Large intestine (tissue), 3 donors: ENCODE measurements at regions not wholly inside any gene's neighbourhood (a gene's known extent, or its start where the extent isn't known, plus 50 kb on each side); places are given as distances from the start of the nearest gene placed in this dataset.

Experiments
- DNase-seq, 2 donors: peaks; one replicate each; pipeline versions ENCODE4 v3.0.0 to v3.0.0-alpha.2; 2013
- H3K27ac ChIP-seq: one replicate; pipeline ENCODE4 v1.5.1; 2013; ENCODE audit warnings: low read length
- H3K27me3 ChIP-seq: 2 replicates; pipeline ENCODE4 v1.6.1; 2013; ENCODE audit warnings: low read length; ENCODE audit not compliant: control insufficient read depth, insufficient read depth
- H3K36me3 ChIP-seq: 2 replicates; pipeline ENCODE4 v1.6.1; 2013; ENCODE audit warnings: low read length; ENCODE audit not compliant: control insufficient read depth, insufficient read depth
- H3K4me1 ChIP-seq: one replicate; pipeline ENCODE4 v1.6.1; 2013; ENCODE audit warnings: low read length; ENCODE audit not compliant: control insufficient read depth, insufficient read depth
- H3K4me3 ChIP-seq: one replicate; pipeline ENCODE4 v1.5.1; 2013; ENCODE audit warnings: low read length
- H3K9me3 ChIP-seq: one replicate; pipeline ENCODE4 v1.6.1; 2013; ENCODE audit warnings: mild to moderate bottlenecking, low read depth, low read length, moderate library complexity; ENCODE audit not compliant: control insufficient read depth
- WGBS: methylation state at CpG from one replicate; pipeline ENCODE4 v1.1.5; 2013; ENCODE audit warnings: low lambda C conversion rate; ENCODE audit not compliant: insufficient coverage; 5-methylcytosine and 5-hydroxymethylcytosine counted together

- Histone ChIP-seq H3K36me3 (no peaks in the 10 kb centered on the region), H3K9me3 (no peaks in the 10 kb centered on the region), H3K27me3 (no peaks in the 10 kb centered on the region), H3K4me1 (no peaks in the 10 kb centered on the region), H3K27ac (no peak overlapping the region), H3K4me3 (no peak overlapping the region)
- no peak for DNase-seq
- no CpG with 5 or more reads among the region's 2 CpGs for WGBS
Measured at GRCh38 chr3:110133971-110134370, 796.6 kb upstream of the DPPA4 start.

DNA sequence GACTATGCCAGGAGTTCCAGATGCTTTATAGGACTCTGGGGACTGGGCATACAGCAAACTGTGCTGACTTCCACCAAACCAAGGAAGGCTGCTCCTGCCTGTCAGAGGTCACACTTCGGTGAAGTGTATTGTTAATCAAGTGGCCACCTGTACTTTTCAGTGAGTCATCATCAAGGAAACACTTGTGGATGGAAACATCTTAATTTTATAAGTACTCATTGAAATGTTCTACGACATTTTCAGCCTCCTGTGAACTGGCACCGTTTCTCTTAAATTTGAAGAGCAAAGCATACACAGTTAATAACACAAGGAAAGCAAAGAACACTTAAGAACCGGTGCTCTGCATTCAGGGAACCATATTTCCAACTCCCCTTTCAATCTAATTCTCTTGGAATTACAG, 801.7 kb upstream of the DPPA4 start:
- no peaks in the 10 kb centered on the region for H3K27me3 ChIP-seq
- no peaks in the 10 kb centered on the region for H3K4me1 ChIP-seq
- WGBS = 100% methylated on average over 1 of the region's 4 CpGs
- no peak overlapping the region for H3K27ac ChIP-seq
- no peaks in the 10 kb centered on the region for H3K36me3 ChIP-seq
- H3K9me3 ChIP-seq = no peaks in the 10 kb centered on the region
- no peak for DNase-seq
- no peak overlapping the region for H3K4me3 ChIP-seq

DNA sequence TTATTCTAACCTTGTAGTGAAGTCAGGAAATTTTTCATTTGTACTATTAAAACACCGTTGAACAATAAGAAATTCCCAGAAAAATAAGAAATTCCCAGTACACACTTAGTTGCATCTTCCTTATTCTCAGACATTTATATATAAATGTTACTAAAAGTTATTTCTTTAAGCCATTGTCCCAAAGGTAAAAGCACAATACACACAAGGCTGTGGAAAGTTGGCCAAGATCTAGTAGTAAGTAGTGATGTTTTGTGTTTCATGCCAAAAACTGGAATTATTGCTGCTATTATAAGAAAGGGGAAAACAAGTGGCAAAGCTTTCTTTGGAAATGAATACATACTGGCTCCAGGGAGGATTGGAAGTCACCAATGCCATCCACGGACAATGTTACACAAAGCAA, 802.5 kb upstream of the DPPA4 start:
- Histone ChIP-seq H3K4me1 (no peaks in the 10 kb centered on the region), H3K4me3 (no peak overlapping the region), H3K36me3 (no peaks in the 10 kb centered on the region), H3K27me3 (no peaks in the 10 kb centered on the region), H3K27ac (no peak overlapping the region), H3K9me3 (no peaks in the 10 kb centered on the region)
- DNase-seq = no peak
- 100% methylated on average over 1 of the region's 2 CpGs for WGBS

- DNase-seq = no peak
- no peak overlapping the region for H3K4me3 ChIP-seq
- no peak overlapping the region for H3K27ac ChIP-seq
- H3K27me3 ChIP-seq = no peaks in the 10 kb centered on the region
- no peaks in the 10 kb centered on the region for H3K9me3 ChIP-seq
- no peaks in the 10 kb centered on the region for H3K36me3 ChIP-seq
- no peaks in the 10 kb centered on the region for H3K4me1 ChIP-seq
Measured at GRCh38 chr3:110149763-110150162, 812.4 kb upstream of the DPPA4 start.

- no peak overlapping the region for H3K4me3 ChIP-seq
- H3K27me3 ChIP-seq = no peaks in the 10 kb centered on the region
- no peaks in the 10 kb centered on the region for H3K4me1 ChIP-seq
- no peaks in the 10 kb centered on the region for H3K9me3 ChIP-seq
- 100% methylated on average over 3 of the region's 4 CpGs for WGBS
- H3K36me3 ChIP-seq = no peaks in the 10 kb centered on the region
- no peak overlapping the region for H3K27ac ChIP-seq
- DNase-seq = no peak
Measured at GRCh38 chr3:110157221-110157620, 819.9 kb upstream of the DPPA4 start.

GRCh38 chr3:110164632-110165369, 827.5 kb upstream of the DPPA4 start:
- no peak overlapping the region for H3K4me3 ChIP-seq
- no peaks in the 10 kb centered on the region for H3K36me3 ChIP-seq
- no peaks in the 10 kb centered on the region for H3K9me3 ChIP-seq
- peak in 1 of 2 donors; percentile 2 for DNase-seq
- H3K4me1 ChIP-seq = no peaks in the 10 kb centered on the region
- no peak overlapping the region for H3K27ac ChIP-seq
- no peaks in the 10 kb centered on the region for H3K27me3 ChIP-seq
- 86% methylated on average over 1 of the region's 6 CpGs for WGBS

- 25% methylated on average over 3 of the region's 3 CpGs for whole genome bisulfite sequencing
- no peaks in the 10 kb centered on the region for H3K9me3 ChIP-seq
- H3K36me3 ChIP-seq = no peaks in the 10 kb centered on the region
- H3K27ac ChIP-seq = no peak overlapping the region
- peak in 1 of 2 donors; percentile 2 for DNase-seq
- peak overlapping the region; percentile 1 for H3K4me3 ChIP-seq
- H3K4me1 ChIP-seq = no peaks in the 10 kb centered on the region
- no peaks in the 10 kb centered on the region for H3K27me3 ChIP-seq
Measured at GRCh38 chr3:110165370-110165743, 828.0 kb upstream of the DPPA4 start.

- DNase-seq = peak in 1 of 2 donors; percentile 7
- Histone ChIP-seq H3K27ac (no peak overlapping the region), H3K36me3 (no peaks in the 10 kb centered on the region), H3K4me3 (peak overlapping the region; percentile 1), H3K27me3 (no peaks in the 10 kb centered on the region), H3K9me3 (no peaks in the 10 kb centered on the region), H3K4me1 (no peaks in the 10 kb centered on the region)
- 56% methylated on average over 2 of the region's 8 CpGs for WGBS
Measured at GRCh38 chr3:110165753-110166152, 828.4 kb upstream of the DPPA4 start.

- Histone ChIP-seq H3K4me1 (no peaks in the 10 kb centered on the region), H3K36me3 (no peaks in the 10 kb centered on the region), H3K27me3 (no peaks in the 10 kb centered on the region), H3K9me3 (no peaks in the 10 kb centered on the region), H3K4me3 (no peak overlapping the region), H3K27ac (no peak overlapping the region)
- no CpG with 5 or more reads among the region's 1 CpG for WGBS
- no peak for DNase-seq
Measured at GRCh38 chr3:110166791-110167190, 829.4 kb upstream of the DPPA4 start.

- WGBS = 100% methylated on average over 2 of the region's 2 CpGs
- H3K4me1 ChIP-seq = no peaks in the 10 kb centered on the region
- no peaks in the 10 kb centered on the region for H3K9me3 ChIP-seq
- H3K4me3 ChIP-seq = no peak overlapping the region
- DNase-seq = no peak
- H3K27ac ChIP-seq = no peak overlapping the region
- H3K27me3 ChIP-seq = no peaks in the 10 kb centered on the region
- no peaks in the 10 kb centered on the region for H3K36me3 ChIP-seq
Measured at GRCh38 chr3:110174908-110175307, 837.6 kb upstream of the DPPA4 start.

DNA sequence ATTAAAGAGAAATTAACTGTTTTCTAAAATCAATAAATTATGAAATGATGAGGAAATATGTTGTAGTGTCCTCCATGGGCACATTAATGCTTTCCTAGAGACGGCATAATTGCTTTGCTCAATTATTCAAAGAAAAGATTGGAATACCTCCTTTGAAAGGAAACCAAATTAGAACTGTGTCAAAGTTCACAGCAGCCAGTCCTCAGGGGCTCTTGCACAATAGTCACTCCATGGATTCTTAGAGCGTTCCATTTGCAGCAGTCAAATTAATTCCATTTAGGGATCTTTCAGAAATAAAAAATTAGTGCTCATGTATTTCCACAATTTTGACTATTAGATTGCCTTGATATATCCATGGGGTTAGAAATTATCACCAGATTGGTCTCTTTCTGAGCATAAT, 841.6 kb upstream of the DPPA4 start:
- Histone ChIP-seq H3K27ac (no peak overlapping the region), H3K9me3 (no peaks in the 10 kb centered on the region), H3K27me3 (no peaks in the 10 kb centered on the region), H3K4me1 (no peaks in the 10 kb centered on the region), H3K36me3 (no peaks in the 10 kb centered on the region), H3K4me3 (no peak overlapping the region)
- WGBS = 57% methylated on average over 1 of the region's 2 CpGs
- DNase-seq = no peak
